NB4 (cell line): ENCODE measurements at regions not wholly inside any gene's neighbourhood (a gene's known extent, or its start where the extent isn't known, plus 50 kb on each side); places are given as distances from the start of the nearest gene placed in this dataset.

Experiments
- DNase-seq: peaks from one replicate; pipeline ENCODE4 v3.0.0; 2010; ENCODE audit warnings: low read depth
- H3K4me3 ChIP-seq: one replicate; pipeline ENCODE4 v1.5.1; 2011; ENCODE audit warnings: mild to moderate bottlenecking, low read depth, low read length, moderate library complexity
- CTCF ChIP-seq: IDR thresholded peaks from one replicate; pipeline ENCODE4 v1.5.1; 2012; ENCODE audit warnings: low read depth, low read length
- MAX ChIP-seq: IDR thresholded peaks from 2 replicates; pipeline ENCODE4 v1.6.1; 2011; ENCODE audit warnings: low read depth, low read length
- MYC ChIP-seq: IDR thresholded peaks from 2 replicates; pipeline ENCODE4 v1.6.1; 2011; ENCODE audit warnings: low read depth, low read length
- POLR2A ChIP-seq: IDR thresholded peaks from 2 replicates; pipeline ENCODE4 v1.6.1; 2011; ENCODE audit warnings: mild to moderate bottlenecking; ENCODE audit not compliant: insufficient read length; ENCODE audit errors: extremely low read depth

- DNase-seq: no peak
- no peak for TF ChIP-seq MAX
- TF ChIP-seq MYC: no peak
- no peak for TF ChIP-seq POLR2A
- no peak for TF ChIP-seq CTCF
- H3K4me3 ChIP-seq: no peak overlapping the region
Observed at GRCh38 chr20:4578375-4578774, 107.9 kb upstream of the PRNP start.

- no peak for TF ChIP-seq MAX
- no peak for TF ChIP-seq MYC
- TF ChIP-seq CTCF: no peak
- TF ChIP-seq POLR2A: no peak
- DNase-seq: no peak
- H3K4me3 ChIP-seq: no peak overlapping the region
Observed at GRCh38 chr20:4574356-4574690, 111.9 kb upstream of the PRNP start.

- DNase-seq: no peak
- TF ChIP-seq MAX (no peak), POLR2A (no peak), CTCF (no peak), MYC (no peak)
- H3K4me3 ChIP-seq: no peak overlapping the region
Observed at GRCh38 chr20:4573564-4574355, 112.5 kb upstream of the PRNP start.

- TF ChIP-seq CTCF: no peak
- no peak overlapping the region for H3K4me3 ChIP-seq
- no peak for DNase-seq
Observed at GRCh38 chr20:4571759-4572531, 114.3 kb upstream of the PRNP start.

GRCh38 chr20:4569865-4570264 is 116.4 kb upstream of the PRNP start:
- DNase-seq: no peak
- TF ChIP-seq MYC (no peak), CTCF (no peak), MAX (no peak), POLR2A (no peak)
- H3K4me3 ChIP-seq: no peak overlapping the region
